Retinal pigment epithelial cell (primary cell): ENCODE measurements at regions not wholly inside any gene's neighbourhood (a gene's known extent, or its start where the extent isn't known, plus 50 kb on each side); places are given as distances from the start of the nearest gene placed in this dataset.

Experiments used
- DNase-seq: peaks from one replicate; pipeline ENCODE4 v3.0.0-alpha.2; 2010; ENCODE audit warnings: low read depth
- H3K4me3 ChIP-seq: 2 replicates; pipeline ENCODE4 v1.5.1; 2011; ENCODE audit warnings: mild to moderate bottlenecking, low read length, control low read depth, moderate library complexity
- TF ChIP-seq, protein P1 (sequence below): conservative IDR thresholded peaks from 2 replicates; pipeline ENCODE4 v1.5.1; 2011; ENCODE audit warnings: low read depth, low read length, control low read depth, inconsistent platforms

DNA sequence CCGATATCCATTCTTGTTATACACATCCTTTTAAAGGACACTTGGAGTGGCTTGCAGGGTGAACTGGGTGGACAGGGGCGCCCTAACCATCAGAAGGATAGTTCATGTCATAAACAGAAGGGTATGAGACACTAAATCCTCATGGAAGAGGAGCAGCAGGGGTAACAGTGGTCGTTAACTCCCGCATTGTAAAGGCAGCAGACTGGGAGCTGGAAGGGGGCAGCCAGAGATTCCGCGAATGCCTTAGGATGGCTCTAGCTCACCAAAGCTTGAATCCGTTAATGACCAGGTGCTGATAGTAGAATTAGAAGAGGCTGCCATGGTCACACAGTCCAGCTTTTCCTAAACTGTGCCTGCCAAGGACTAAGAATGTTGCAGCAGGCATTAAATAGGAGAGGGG is 85.2 kb upstream of the ANKRD34C start:
- no peak overlapping the region for H3K4me3 ChIP-seq
- TF ChIP-seq, protein P1, sequence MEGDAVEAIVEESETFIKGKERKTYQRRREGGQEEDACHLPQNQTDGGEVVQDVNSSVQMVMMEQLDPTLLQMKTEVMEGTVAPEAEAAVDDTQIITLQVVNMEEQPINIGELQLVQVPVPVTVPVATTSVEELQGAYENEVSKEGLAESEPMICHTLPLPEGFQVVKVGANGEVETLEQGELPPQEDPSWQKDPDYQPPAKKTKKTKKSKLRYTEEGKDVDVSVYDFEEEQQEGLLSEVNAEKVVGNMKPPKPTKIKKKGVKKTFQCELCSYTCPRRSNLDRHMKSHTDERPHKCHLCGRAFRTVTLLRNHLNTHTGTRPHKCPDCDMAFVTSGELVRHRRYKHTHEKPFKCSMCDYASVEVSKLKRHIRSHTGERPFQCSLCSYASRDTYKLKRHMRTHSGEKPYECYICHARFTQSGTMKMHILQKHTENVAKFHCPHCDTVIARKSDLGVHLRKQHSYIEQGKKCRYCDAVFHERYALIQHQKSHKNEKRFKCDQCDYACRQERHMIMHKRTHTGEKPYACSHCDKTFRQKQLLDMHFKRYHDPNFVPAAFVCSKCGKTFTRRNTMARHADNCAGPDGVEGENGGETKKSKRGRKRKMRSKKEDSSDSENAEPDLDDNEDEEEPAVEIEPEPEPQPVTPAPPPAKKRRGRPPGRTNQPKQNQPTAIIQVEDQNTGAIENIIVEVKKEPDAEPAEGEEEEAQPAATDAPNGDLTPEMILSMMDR: no peak
- no peak for DNase-seq

DNA sequence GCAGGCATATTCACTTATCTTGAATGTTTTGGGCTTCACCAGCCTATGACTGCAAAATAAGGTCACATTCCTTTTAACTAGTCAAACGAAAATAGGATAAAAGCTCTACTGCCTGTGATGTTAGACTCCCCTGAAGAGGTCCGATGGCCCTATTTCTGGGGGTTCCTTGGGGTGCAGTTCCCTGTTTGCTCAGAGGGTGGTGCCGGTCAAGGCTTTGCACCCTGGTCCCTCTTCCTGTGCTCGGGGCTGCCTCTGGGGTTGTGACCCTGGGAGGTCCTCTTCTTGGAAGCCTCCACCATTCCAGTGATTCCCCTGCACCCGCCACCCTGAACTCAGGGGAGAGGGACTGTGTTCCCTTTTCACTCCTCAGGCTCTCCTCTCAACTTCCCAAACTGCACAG is 86.7 kb upstream of the ANKRD34C start:
- H3K4me3 ChIP-seq: no peak overlapping the region
- TF ChIP-seq, protein P1: peak; percentile 36
- DNase-seq: no peak

DNA sequence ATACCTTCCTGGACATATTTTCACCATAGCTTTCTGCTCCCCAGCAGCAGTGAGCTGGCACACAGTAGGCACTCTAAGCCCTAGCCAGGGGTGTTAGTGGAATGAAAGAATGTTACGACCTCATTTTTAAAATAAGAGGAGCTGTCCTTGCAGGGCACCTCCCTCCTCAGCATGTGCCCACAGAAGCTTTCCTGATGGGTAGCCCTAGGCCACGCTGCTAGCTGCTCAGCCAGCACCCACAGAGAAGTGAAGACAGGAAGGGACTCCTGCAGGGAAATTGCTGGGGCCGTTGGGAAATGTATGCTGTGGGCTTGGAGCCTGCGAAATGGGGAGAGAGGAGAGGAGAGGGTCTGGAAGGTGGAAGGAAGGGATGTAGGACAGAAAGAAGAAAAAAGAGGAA is 87.3 kb upstream of the ANKRD34C start:
- DNase-seq: no peak
- no peak overlapping the region for H3K4me3 ChIP-seq
- TF ChIP-seq, protein P1: no peak

DNA sequence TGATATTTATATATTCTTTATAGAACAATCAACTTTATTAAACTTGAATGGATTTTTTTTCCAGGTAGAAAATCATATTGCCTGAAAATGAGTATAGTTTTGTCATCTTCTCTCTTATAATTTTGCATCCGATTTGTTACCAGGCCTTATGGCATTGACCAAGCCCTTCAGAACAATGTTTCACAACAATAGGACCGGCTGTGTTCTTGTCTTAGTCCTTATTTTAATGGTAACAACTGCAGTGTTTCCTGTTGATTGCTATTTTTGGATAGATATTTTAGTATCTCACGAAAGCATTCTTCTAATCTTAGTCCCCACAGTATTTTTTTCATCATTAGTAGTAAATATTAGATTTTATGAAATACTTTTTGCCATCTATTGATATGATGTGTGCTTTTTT is 88.1 kb upstream of the ANKRD34C start:
- TF ChIP-seq, protein P1: no peak
- no peak overlapping the region for H3K4me3 ChIP-seq
- DNase-seq: no peak

- TF ChIP-seq, protein P1: no peak
- H3K4me3 ChIP-seq: no peak overlapping the region
- DNase-seq: no peak
These were observed 89.0 kb upstream of the ANKRD34C start for GRCh38 chr15:79193549-79193948.

DNA sequence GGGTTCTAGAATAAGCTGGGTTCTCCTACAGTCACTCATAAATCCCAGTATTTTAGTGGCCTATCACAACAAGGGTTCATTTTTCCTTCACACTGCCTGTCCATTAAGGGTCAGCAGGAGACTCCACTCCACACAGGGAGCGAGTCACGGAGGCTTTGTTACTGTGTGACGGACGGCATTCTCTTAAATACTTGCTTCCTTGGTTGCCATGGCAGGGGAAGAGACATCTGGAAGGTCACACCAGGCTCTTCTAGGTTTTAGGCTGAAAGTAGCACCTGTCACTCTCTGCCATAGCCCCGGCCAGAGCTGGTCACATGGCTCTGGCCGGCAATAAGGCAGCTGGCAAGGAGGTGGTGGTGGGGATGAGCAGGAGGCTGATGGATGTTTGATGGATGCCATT is 89.4 kb upstream of the ANKRD34C start:
- no peak overlapping the region for H3K4me3 ChIP-seq
- TF ChIP-seq, protein P1: no peak
- DNase-seq: no peak

DNA sequence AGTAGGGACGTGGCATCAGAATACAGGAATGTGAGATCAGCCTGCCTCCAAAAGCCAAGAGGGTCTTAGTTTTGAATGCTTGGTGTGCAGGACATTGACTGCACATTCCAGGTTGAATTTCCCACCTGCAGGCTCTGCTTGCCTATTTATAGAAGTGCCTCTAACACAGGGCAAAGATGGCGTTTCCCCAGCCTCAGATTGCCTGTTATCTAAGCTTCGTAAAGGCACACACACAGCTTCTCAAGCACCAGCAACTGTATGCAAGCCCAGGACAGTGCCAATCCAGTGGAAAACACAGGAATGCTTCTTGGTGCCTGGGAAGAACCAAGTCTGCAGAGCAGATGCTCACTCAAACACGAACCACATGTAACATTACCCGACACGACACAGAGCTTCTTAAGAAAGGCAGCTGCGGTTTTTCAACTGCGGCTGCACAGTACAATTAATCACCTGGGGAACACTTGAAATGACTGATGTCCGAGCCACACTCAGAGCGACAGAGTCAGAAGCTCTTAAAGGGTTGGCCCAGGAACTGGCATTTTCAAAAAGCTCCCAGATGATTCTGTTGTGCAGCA is 90.0 kb upstream of the ANKRD34C start:
- DNase-seq: no peak
- TF ChIP-seq, protein P1: no peak
- no peak overlapping the region for H3K4me3 ChIP-seq
